ENCODE measurements at regions not wholly inside any gene's neighbourhood (a gene's known extent, or its start where the extent isn't known, plus 50 kb on each side); places are given as distances from the start of the nearest gene placed in this dataset.

GRCh38 chr3:168570404-168571155 is 474.9 kb upstream of the GOLIM4 start:
- no peak for DNase-seq

- no peak for DNase-seq
Observed at GRCh38 chr3:168558728-168559411, 463.1 kb upstream of the GOLIM4 start.

GRCh38 chr3:168552251-168552650 is 456.5 kb upstream of the GOLIM4 start:
- DNase-seq = no peak

GRCh38 chr3:168548719-168549118 is 453.0 kb upstream of the GOLIM4 start:
- no peak for DNase-seq

- no peak for DNase-seq
Observed at GRCh38 chr3:168546707-168547106, 451.0 kb upstream of the GOLIM4 start.

GRCh38 chr3:168545591-168545990 is 449.9 kb upstream of the GOLIM4 start:
- no peak for DNase-seq

GRCh38 chr3:168544097-168544957 is 448.6 kb upstream of the GOLIM4 start:
- DNase-seq = no peak

GRCh38 chr3:168540726-168541125 is 445.0 kb upstream of the GOLIM4 start:
- DNase-seq = no peak

- DNase-seq = no peak
Observed at GRCh38 chr3:168539909-168540308, 444.2 kb upstream of the GOLIM4 start.

GRCh38 chr3:168534761-168535160 is 439.0 kb upstream of the GOLIM4 start:
- no peak for DNase-seq

GRCh38 chr3:168533600-168533999 is 437.9 kb upstream of the GOLIM4 start:
- no peak for DNase-seq

GRCh38 chr3:168532135-168532534 is 436.4 kb upstream of the GOLIM4 start:
- no peak for DNase-seq

GRCh38 chr3:168531116-168531515 is 435.4 kb upstream of the GOLIM4 start:
- DNase-seq = no peak

- DNase-seq = no peak
Observed at GRCh38 chr3:168524129-168524528, 428.4 kb upstream of the GOLIM4 start.

- no peak for DNase-seq
Observed at GRCh38 chr3:168517249-168518071, 421.7 kb upstream of the GOLIM4 start.

GRCh38 chr3:168514252-168514651 is 418.5 kb upstream of the GOLIM4 start:
- DNase-seq = no peak

- no peak for DNase-seq
Observed at GRCh38 chr3:168512802-168513201, 417.1 kb upstream of the GOLIM4 start.

- DNase-seq = no peak
Observed at GRCh38 chr3:168511428-168512014, 415.8 kb upstream of the GOLIM4 start.

- DNase-seq = no peak
Observed at GRCh38 chr3:168506589-168506988, 410.9 kb upstream of the GOLIM4 start.

GRCh38 chr3:168501570-168501969 is 405.8 kb upstream of the GOLIM4 start:
- DNase-seq = no peak

GRCh38 chr3:168498194-168498593 is 402.5 kb upstream of the GOLIM4 start:
- DNase-seq = no peak

- DNase-seq = no peak
Observed at GRCh38 chr3:168497741-168498140, 402.0 kb upstream of the GOLIM4 start.
